SK-N-DZ (cell line): ENCODE measurements at regions not wholly inside any gene's neighbourhood (a gene's known extent, or its start where the extent isn't known, plus 50 kb on each side); places are given as distances from the start of the nearest gene placed in this dataset.
"Not testable (repeated sequence)": the region's sequence is repeated elsewhere in the genome, so short reads cannot be mapped to it uniquely, and the experiment has no call there.

Source experiments
- DNase-seq: peaks from one replicate; pipeline ENCODE4 v3.0.0-alpha.2; 2015; ENCODE audit warnings: low spot score

GRCh38 chr13:54699831-54700230, 1671.2 kb downstream of the OLFM4 start:
- DNase-seq: no peak

DNA sequence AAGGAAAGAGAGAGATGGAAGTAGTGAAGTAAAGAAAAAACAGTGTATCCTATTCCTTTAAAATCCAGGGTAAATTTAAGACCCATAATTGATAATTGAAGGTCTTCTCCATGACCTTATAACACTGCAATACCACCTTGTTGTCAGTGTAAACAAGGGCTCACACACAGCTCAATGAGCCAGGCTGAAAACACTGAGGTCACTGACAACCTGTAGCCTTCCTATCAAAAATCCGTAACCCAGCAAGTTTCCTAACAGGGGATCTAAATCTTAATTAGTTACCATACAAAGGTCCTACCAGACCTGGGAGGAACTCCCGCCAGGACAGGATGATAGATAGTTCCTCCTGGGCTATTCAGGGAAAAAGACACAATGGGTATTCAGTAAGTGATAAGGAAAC, 1677.1 kb downstream of the OLFM4 start:
- DNase-seq: no peak

DNA sequence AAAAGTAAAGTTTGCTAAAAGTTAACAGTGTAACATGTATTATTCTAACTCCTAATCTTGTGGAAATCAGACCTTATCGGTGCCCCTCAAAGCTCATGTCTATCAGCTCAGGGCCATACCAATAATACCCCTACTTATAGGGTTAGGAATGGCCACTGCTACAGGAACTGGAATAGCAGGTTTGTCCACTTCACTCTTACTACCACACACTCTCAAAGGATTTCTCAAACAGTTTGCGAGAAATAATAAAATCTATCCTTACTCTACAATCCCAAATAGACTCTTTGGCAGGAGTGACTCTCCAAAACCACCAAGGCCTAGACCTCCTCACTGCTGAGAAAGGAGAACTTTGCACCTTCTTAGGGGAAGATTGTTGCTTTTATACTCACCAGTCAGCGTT, 1677.7 kb downstream of the OLFM4 start:
- no peak for DNase-seq

GRCh38 chr13:54709546-54709945, 1680.9 kb downstream of the OLFM4 start:
- no peak for DNase-seq

DNA sequence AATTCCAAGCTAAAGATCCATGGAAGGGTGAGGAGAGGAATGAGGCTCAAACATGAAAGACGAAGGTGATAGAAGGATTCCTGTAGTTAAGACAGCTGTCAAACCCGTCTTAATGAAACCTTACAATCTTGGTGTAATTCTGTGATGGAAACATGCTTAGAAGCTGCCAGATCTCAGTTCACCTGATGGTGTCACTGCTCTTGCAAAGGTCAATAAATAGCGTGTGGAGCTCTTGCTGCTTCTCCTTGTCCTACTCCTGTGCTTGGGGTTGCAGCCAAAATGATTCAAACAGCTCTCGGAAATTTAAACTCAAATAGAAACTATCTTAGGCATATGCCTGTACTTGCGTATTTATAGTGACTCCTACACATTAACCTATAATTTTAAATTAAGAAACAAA, 1705.0 kb downstream of the OLFM4 start:
- DNase-seq: peak; percentile 3

- DNase-seq: not testable (repeated sequence)
Observed at GRCh38 chr13:54737211-54737610, 1708.6 kb downstream of the OLFM4 start.

DNA sequence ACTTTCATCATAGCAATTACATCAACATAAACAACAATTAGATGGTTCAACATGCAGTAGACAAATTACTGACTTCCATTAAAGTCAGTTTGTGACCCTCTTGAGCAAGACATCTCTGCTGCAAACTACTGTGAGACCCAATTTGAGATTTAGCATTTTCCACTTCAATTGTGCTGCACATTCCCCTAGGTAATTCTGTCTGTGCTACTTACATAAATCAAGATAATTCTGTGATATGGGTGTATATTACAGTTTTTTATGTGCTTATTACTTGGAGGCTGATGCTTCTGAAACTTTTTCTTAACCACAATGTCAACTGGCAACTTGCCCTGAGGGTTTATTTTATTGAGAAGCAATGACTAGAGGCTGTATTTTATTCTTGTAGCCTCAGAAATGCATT, 1714.4 kb downstream of the OLFM4 start:
- DNase-seq: no peak

GRCh38 chr13:54744747-54745146, 1716.1 kb downstream of the OLFM4 start:
- DNase-seq: no peak

- no peak for DNase-seq
Observed at GRCh38 chr13:54750521-54750920, 1721.9 kb downstream of the OLFM4 start.

- DNase-seq: no peak
Observed at GRCh38 chr13:54758795-54759194, 1730.2 kb downstream of the OLFM4 start.

- no peak for DNase-seq
Observed at GRCh38 chr13:54768214-54768613, 1739.6 kb downstream of the OLFM4 start.

- DNase-seq: no peak
Observed at GRCh38 chr13:54775501-54776191, 1747.0 kb downstream of the OLFM4 start.

DNA sequence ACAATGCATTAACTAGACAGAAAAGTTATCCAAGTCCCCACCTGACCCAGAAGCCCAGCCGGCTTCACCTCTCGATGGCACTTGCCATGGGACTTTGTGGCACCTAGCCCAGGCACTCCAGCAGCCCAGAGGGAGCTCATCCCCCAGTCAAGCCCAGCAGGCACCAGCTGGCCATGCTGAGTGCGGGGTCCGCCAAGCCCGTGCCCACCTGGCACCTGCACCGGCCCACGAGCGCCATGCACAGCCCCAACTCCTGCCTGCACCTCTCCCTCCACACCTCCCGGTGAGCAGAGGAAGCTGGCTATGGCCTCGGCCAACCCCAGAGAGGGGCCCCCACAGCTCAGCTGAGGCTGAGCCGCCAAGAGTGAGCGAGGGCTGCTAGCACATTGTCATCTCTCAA, 1759.1 kb downstream of the OLFM4 start:
- no peak for DNase-seq

- no peak for DNase-seq
Observed at GRCh38 chr13:54799621-54800226, 1771.1 kb downstream of the OLFM4 start.

DNA sequence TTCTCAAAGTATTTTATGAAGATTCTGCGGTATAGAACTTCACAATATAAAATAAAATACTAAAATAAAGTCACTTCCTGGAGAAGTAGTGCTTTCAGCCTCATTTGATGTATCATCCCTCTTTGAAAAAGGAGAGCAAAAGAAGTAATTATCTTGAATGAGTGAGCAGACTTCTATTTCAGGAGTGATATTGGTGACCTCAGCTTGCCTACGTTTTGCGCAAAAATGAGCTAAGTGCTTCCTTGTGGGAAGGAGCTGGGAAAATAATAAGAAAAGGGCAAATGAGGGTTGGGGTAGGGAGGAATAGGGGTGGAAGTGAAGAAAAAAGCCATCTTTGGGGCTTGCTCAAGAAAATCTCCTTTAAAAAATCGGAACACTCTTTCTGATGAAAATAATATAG, 1773.6 kb downstream of the OLFM4 start:
- no peak for DNase-seq

GRCh38 chr13:54805743-54806142, 1777.1 kb downstream of the OLFM4 start:
- DNase-seq: no peak

GRCh38 chr13:54821938-54822470, 1793.4 kb downstream of the OLFM4 start:
- DNase-seq: not testable (repeated sequence)

DNA sequence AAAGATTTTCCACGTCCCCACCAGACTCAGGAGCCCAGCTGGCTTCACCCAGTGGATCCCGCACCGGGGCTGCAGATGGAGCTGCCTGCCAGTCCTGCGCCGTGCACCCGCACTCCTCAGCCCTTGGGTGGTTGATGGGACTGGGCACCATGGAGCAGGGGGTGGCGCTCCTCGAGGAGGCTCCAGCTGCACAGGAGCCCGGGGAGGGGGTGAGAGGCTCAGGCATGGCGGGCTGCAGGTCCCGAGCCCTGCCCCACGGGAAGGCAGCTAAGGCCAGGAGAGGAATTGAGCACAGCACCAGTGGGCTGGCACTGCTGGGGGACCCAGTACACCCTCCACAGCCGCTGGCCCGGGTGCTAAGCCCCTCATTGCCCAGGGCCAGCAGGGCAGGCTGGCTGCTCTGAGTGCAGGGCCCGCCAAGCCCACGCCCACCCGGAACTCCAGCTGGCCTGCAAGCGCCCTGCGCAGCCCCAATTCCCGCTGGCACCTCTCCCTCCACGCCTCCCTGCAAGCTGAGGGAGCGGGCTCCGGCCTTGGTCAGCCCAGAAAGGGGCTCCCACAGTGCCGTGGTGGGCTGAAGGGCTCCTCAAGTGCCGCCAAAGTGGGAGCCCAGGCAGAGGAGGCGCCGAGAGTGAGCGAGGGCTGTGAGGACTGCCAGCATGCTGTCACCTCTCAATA, 1800.9 kb downstream of the OLFM4 start:
- not testable (repeated sequence) for DNase-seq

- no peak for DNase-seq
Observed at GRCh38 chr13:54836273-54836672, 1807.7 kb downstream of the OLFM4 start.

DNA sequence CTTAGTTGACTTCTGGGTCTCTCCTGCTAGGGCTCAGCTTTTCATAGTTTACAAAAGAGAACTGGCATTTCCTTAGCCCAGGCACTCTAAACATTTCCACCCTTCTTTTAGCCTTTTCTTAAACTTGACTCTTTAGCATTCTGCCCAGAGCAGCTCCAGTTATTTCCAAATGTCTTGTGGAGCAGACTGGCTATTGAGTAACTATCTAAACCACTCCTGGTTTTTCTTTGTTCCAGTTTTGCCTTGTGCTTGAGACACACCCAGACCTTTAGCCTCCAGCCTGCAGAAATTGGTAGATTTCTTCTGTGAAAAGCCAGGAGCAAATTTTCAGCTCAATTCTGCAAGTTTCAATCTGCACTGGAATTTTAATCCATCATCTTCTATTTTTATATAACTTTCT, 1813.1 kb downstream of the OLFM4 start:
- no peak for DNase-seq

DNA sequence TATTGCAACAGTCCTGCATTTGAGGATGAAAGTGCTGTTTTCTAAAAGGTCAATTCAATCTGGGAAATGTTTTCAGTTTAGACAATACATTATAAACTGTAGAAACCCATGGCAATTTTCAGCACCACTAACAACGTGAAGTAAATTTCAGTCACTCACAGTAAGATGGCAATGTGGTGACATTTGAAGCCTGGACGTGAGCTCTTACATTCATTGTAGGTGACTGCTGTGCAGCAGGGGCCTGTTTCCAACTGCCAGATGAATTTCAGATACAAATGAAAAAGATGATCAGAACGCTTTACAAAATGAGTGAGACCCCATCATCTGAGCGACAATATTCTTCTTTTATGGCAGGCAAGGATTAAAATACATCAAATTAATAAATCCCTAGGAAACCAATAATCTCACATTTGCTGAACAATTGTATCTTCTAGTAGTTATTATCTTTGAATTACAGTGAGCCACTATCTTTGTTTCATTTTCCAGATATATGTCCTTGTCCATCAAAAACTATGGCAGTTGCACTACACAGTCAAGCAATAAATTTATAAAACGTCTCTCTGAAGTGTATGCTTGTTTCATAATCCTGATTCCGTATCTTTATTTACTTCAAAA, 1816.8 kb downstream of the OLFM4 start:
- no peak for DNase-seq

DNA sequence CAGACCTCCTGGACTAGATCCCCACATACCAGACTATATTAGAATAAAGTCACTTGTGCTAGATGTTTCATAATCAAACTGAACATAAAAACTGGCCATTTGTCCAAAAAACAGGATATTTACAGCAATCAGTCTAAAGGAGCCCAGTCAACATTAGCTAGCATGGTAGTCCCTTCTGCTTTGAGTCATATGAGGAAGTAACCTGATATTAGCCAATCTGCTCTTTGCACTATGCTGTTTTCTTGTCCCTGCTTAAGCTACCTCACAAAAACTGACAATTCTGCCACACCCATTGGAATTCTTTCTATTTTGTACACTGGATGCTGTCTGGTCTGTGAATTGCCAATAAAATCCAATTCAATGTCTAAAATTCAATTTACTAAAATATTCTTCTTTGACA, 1824.2 kb downstream of the OLFM4 start:
- DNase-seq: no peak
